H54 (cell line): ENCODE measurements at regions not wholly inside any gene's neighbourhood (a gene's known extent, or its start where the extent isn't known, plus 50 kb on each side); places are given as distances from the start of the nearest gene placed in this dataset.
"Not testable (repeated sequence)": the region's sequence is repeated elsewhere in the genome, so short reads cannot be mapped to it uniquely, and the experiment has no call there.

ENCODE experiments used
- DNase-seq: peaks from one replicate; pipeline ENCODE4 v3.0.0; 2011; ENCODE audit warnings: low spot score, mixed read lengths; ENCODE audit not compliant: insufficient read length
- FAIRE-seq: peaks from 3 replicates; lab custom pipeline; 2011; peaks lifted over from hg19 to GRCh38; lab: Jason Lieb, UNC

GRCh38 chr2:109976319-109976718 is 77.8 kb downstream of the LIMS3 start:
- FAIRE-seq = peak; percentile 83
- not testable (repeated sequence) for DNase-seq

- DNase-seq = not testable (repeated sequence)
- peak; percentile 15 for FAIRE-seq
Observed at GRCh38 chr2:109980754-109981153, 82.3 kb downstream of the LIMS3 start.

- not testable (repeated sequence) for FAIRE-seq, DNase-seq
Observed at GRCh38 chr2:109986389-109987088, 88.1 kb downstream of the LIMS3 start.

GRCh38 chr2:109987089-109987420 is 88.6 kb downstream of the LIMS3 start:
- not testable (repeated sequence) for DNase-seq, FAIRE-seq

- DNase-seq, FAIRE-seq: not testable (repeated sequence)
Observed at GRCh38 chr2:109987458-109988345, 89.2 kb downstream of the LIMS3 start.

- not testable (repeated sequence) for FAIRE-seq, DNase-seq
Observed at GRCh38 chr2:109999395-109999794, 100.9 kb downstream of the LIMS3 start.

- DNase-seq, FAIRE-seq: not testable (repeated sequence)
Observed at GRCh38 chr2:110002502-110002901, 104.0 kb downstream of the LIMS3 start.

- FAIRE-seq = peak; percentile 75
- DNase-seq = not testable (repeated sequence)
Observed at GRCh38 chr2:110013388-110013787, 102.2 kb downstream of the MALL start.

- peak; percentile 98 for FAIRE-seq
- not testable (repeated sequence) for DNase-seq
Observed at GRCh38 chr2:110016381-110017092, 99.1 kb downstream of the MALL start.

- DNase-seq, FAIRE-seq: not testable (repeated sequence)
Observed at GRCh38 chr2:110020269-110020668, 95.4 kb downstream of the MALL start.

- not testable (repeated sequence) for FAIRE-seq, DNase-seq
Observed at GRCh38 chr2:110022278-110022677, 93.3 kb downstream of the MALL start.

- FAIRE-seq = not testable (repeated sequence)
Observed at GRCh38 chr2:110026126-110026785, 89.4 kb downstream of the MALL start.

GRCh38 chr2:110028411-110028810 is 87.2 kb downstream of the MALL start:
- not testable (repeated sequence) for DNase-seq, FAIRE-seq

More at GRCh38 chr2:110026126-110026785, 89.4 kb downstream of the MALL start:
- not testable (repeated sequence) for DNase-seq

- not testable (repeated sequence) for FAIRE-seq, DNase-seq
Observed at GRCh38 chr2:110030894-110031293, 84.7 kb downstream of the MALL start.

GRCh38 chr2:110031722-110032327 is 83.8 kb downstream of the MALL start:
- FAIRE-seq, DNase-seq: not testable (repeated sequence)
